Gastroesophageal sphincter (tissue), 3 donors: ENCODE measurements at regions not wholly inside any gene's neighbourhood (a gene's known extent, or its start where the extent isn't known, plus 50 kb on each side); places are given as distances from the start of the nearest gene placed in this dataset.
"Not testable (repeated sequence)": the region's sequence is repeated elsewhere in the genome, so short reads cannot be mapped to it uniquely, and the experiment has no call there.

ENCODE experiments used
- CTCF ChIP-seq, 4 experiments: fragments of 200-600 bp in 2 of 4; fragments of 450-650 bp in 2 of 4; sonication (generic) in 1 of 4; IDR thresholded peaks; one replicate each; pipeline ENCODE4 v1.5.1; 2017 to 2019; ENCODE audit warnings: antibody characterized with exemption in 4 of 4, mild to moderate bottlenecking in 2 of 4, moderate library complexity in 2 of 4
- POLR2A ChIP-seq, 2 donors: fragments of 450-650 bp; IDR thresholded peaks; one replicate each; pipeline ENCODE4 v1.6.1; 2017; ENCODE audit warnings: antibody characterized with exemption in 2 of 2, mild to moderate bottlenecking in 2 of 2, moderate library complexity in 1 of 2

- not testable (repeated sequence) for TF ChIP-seq CTCF, POLR2A (IDR thresholded peaks at IDR 0.05)
Observed at GRCh38 chr15:31636911-31637310, 310.3 kb downstream of the KLF13 start.
